Mucosa of descending colon (tissue), 3 donors: ENCODE measurements at regions not wholly inside any gene's neighbourhood (a gene's known extent, or its start where the extent isn't known, plus 50 kb on each side); places are given as distances from the start of the nearest gene placed in this dataset.

Experiments
- ATAC-seq: fragments of 200-7000 bp; cut with Tn5 transposase; one replicate; pipeline ENCODE4 v1.9.1; 2020; ENCODE audit warnings: mild to moderate bottlenecking, moderate library complexity
- DNase-seq, 3 donors: peaks; one replicate each; pipeline ENCODE4 v3.0.0-alpha.2; 2020
- H3K36me3 ChIP-seq: fragments of 200-600 bp; one replicate; pipeline ENCODE4 v1.8.0; 2021; ENCODE audit warnings: low read depth, mild to moderate bottlenecking
- H3K4me1 ChIP-seq: fragments of 200-600 bp; one replicate; pipeline ENCODE4 v1.8.0; 2021; ENCODE audit warnings: low read depth, mild to moderate bottlenecking
- H3K4me3 ChIP-seq: fragments of 200-600 bp; one replicate; pipeline ENCODE4 v1.8.0; 2021; ENCODE audit warnings: mild to moderate bottlenecking
- H3K9me3 ChIP-seq: fragments of 200-600 bp; one replicate; pipeline ENCODE4 v1.8.0; 2021; ENCODE audit warnings: mild to moderate bottlenecking
- intact Hi-C, 2 donors: fragments of 100-400 bp; cut with DNase I in 1 of 2; cut with micrococcal nuclease in 1 of 2; formaldehyde crosslinking; loops; one replicate each; pipeline versions ENCODE4 v1.11.0 to v1.11.1; 2022; cut with DNase I, micrococcal nuclease
- TF ChIP-seq, protein P1 (sequence below): fragments of 200-600 bp; IDR thresholded peaks from one replicate; pipeline ENCODE4 v1.8.0; 2022; ENCODE audit warnings: antibody characterized with exemption, mild to moderate bottlenecking
- donor health status: DM: no; HTN: no; CAD: no; lungs with moderate emphysema.
- donor health status: DM: no; HTN: no; CAD: no.
- donor health status: DM: no; HTN: yes; CAD: no.

DNA sequence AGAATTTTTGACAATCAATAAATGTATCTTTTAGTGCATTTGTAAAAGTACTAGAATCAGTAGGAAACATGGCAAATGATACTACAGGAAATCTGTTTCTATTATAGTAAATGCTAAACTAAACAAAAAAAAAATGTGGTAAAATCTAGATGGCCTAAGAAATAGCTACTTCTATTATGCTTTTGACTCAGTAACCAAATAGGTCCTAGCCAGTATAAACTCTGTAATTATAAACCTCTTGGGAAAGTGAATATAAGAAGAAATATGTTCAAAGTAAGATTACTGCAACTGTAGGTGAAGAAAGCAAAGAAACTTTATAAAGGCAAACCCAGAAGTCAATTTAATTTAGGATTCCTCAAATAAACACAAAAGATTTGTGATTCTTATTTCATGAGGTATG lies 581.2 kb downstream of the LRFN5 start:
- DNase-seq: no peak
- TF ChIP-seq, protein P1, sequence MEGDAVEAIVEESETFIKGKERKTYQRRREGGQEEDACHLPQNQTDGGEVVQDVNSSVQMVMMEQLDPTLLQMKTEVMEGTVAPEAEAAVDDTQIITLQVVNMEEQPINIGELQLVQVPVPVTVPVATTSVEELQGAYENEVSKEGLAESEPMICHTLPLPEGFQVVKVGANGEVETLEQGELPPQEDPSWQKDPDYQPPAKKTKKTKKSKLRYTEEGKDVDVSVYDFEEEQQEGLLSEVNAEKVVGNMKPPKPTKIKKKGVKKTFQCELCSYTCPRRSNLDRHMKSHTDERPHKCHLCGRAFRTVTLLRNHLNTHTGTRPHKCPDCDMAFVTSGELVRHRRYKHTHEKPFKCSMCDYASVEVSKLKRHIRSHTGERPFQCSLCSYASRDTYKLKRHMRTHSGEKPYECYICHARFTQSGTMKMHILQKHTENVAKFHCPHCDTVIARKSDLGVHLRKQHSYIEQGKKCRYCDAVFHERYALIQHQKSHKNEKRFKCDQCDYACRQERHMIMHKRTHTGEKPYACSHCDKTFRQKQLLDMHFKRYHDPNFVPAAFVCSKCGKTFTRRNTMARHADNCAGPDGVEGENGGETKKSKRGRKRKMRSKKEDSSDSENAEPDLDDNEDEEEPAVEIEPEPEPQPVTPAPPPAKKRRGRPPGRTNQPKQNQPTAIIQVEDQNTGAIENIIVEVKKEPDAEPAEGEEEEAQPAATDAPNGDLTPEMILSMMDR: no peak
- no peaks in the 10 kb centered on the region for H3K36me3 ChIP-seq
- ATAC-seq: no peak
- intact Hi-C loops: no loop called here
- H3K4me1 ChIP-seq: no peaks in the 10 kb centered on the region
- peaks cover 8% of the 10 kb centered on the region for H3K9me3 ChIP-seq
- H3K4me3 ChIP-seq: no peak overlapping the region

DNA sequence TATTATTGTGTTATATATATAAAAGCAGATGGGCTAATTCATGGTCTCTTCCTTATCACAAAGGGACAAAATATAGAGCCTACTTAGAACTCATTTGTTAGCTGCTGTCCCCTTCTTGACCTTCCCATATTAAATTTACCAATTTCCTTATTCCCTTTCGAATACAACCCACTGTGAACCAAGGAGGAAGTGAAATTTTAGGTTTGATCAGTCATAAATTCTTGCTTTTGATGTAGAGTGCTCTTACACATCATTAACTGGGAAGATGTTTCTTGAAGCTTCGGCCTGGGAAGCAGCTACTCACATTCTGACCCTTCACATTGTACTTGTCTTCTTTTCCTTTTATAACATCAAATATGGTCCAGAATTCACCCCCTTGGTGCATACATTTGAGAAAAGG lies 579.0 kb downstream of the LRFN5 start:
- DNase-seq (no peak), ATAC-seq (no peak)
- Histone ChIP-seq H3K9me3 (peaks cover 8% of the 10 kb centered on the region), H3K36me3 (no peaks in the 10 kb centered on the region), H3K4me3 (no peak overlapping the region), H3K4me1 (no peaks in the 10 kb centered on the region)
- intact Hi-C loops: no loop called here
- TF ChIP-seq, protein P1: no peak

DNA sequence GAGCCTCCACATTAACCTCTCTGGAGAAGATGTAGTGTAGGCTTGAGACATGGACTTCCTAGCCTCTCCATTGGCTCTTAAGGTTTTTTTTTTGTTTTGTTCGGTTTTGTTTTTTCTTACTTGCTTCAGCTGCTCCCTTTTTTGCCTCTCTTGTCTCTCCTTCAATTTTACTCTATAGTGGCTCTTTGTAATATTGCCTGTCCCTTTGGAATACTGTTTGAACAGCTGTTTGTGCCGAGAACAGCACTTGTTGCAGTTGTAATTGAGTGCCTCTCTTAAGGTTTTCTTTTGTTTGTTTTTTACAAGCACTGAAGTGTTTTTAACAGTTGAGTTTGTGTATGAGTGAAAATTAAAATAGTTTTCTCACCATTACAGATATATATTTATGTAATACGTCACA lies 567.7 kb downstream of the LRFN5 start:
- no peak overlapping the region for H3K4me3 ChIP-seq
- no peaks in the 10 kb centered on the region for H3K36me3 ChIP-seq
- H3K9me3 ChIP-seq: peaks cover 38% of the 10 kb centered on the region
- DNase-seq (no peak), ATAC-seq (no peak)
- TF ChIP-seq, protein P1: no peak
- no peaks in the 10 kb centered on the region for H3K4me1 ChIP-seq
- intact Hi-C loops: no loop called here

DNA sequence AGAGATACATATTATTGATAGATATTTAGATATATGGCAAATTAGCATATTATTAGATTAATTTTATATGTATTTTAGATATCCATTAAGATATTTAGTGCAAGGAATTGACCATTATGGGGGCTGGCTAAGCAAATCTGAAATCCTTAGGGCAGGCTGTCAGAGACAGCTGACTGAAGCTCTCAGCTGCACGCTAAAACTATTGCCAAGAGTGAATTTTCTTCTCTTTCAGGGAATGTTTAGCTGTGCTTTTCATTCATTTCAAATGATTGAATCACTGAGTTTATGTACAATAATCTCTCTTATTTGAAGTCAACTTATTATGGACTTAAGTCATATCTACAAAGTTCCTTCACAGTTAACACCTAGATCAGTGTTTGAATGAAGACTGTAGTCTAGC lies 566.5 kb downstream of the LRFN5 start:
- TF ChIP-seq, protein P1: no peak
- Histone ChIP-seq H3K36me3 (no peaks in the 10 kb centered on the region), H3K4me3 (no peak overlapping the region), H3K4me1 (no peaks in the 10 kb centered on the region), H3K9me3 (peaks cover 40% of the 10 kb centered on the region)
- intact Hi-C loops: no loop called here
- no peak for DNase-seq
- no peak for ATAC-seq

DNA sequence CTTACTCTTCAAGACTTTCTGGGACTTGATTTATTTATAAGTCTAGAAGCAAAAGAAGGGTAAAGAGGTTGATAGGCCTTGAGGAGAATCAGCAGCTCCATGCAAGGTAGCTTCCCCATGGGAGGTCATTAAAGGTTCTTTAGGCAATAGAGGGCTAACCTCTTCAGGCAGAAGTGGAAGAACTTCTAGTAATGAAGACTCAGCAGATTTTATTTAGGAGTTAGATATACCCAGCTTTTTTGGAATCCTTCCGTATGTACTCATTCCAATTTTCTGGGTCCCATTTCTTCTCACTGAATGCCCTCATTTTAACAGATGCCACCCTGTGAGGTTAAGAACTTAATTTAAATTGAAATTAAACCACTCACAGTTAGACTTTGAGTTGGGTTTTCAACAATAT lies 565.6 kb downstream of the LRFN5 start:
- Histone ChIP-seq H3K4me3 (no peak overlapping the region), H3K36me3 (no peaks in the 10 kb centered on the region), H3K9me3 (peaks cover 37% of the 10 kb centered on the region), H3K4me1 (no peaks in the 10 kb centered on the region)
- DNase-seq: no peak
- ATAC-seq: no peak
- TF ChIP-seq, protein P1: no peak
- intact Hi-C loops: no loop called here

DNA sequence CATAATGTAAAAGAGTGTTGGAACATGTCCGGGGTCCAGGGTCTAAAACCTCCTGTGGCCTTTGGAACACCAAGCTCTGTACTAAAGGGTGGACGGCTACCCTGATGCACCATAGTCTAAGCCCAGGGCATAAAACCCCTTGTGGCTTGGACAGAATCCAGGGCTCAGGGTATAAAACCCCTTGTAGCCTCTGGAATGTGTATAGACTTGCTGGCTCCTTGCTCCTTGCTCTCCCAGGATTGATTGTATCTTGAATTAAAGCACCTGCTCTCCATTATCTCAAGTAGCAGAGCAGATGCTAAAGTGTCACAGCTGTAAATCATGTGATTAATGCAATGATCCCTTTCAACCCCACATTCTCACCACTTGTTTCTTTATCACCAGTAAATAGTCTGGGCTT lies 556.5 kb downstream of the LRFN5 start:
- no peak for ATAC-seq
- Histone ChIP-seq H3K36me3 (no peaks in the 10 kb centered on the region), H3K9me3 (peaks cover 17% of the 10 kb centered on the region), H3K4me1 (no peaks in the 10 kb centered on the region), H3K4me3 (no peak overlapping the region)
- no peak for DNase-seq
- intact Hi-C loops: no loop called here
- TF ChIP-seq, protein P1: no peak
